CD4-positive, alpha-beta T cell (primary cell): ENCODE measurements at regions not wholly inside any gene's neighbourhood (a gene's known extent, or its start where the extent isn't known, plus 50 kb on each side); places are given as distances from the start of the nearest gene placed in this dataset.

Source experiments
- ATAC-seq: fragments of 200-7000 bp; cut with Tn5 transposase; one replicate; pipeline ENCODE4 v1.10.0; 2022; ENCODE audit warnings: mild to moderate bottlenecking; ENCODE audit not compliant: poor library complexity
- CTCF ChIA-PET: fragments of 350-600 bp; sonication (Branson Sonifier 250); formaldehyde crosslinking; loops from one replicate; lab custom pipeline; 2021; ENCODE audit warnings: antibody characterized with exemption, inconsistent platforms; lab: Charles Lee
- POLR2A ChIA-PET: fragments of 350-600 bp; sonication (Branson Sonifier 250); formaldehyde crosslinking; loops from one replicate; lab custom pipeline; 2021; ENCODE audit warnings: antibody characterized with exemption, inconsistent platforms; lab: Charles Lee
- DNase-seq, 14 experiments: peaks; one replicate each; pipeline ENCODE4 v3.0.0-alpha.2; 2013 to 2020; ENCODE audit warnings: mixed read lengths in 2 of 14
- H3K27ac ChIP-seq, 2 donors: one replicate each; pipeline versions ENCODE4 v1.5.1 to v1.7.0; 2013; ENCODE audit warnings: low read length in 2 of 2, low read depth in 1 of 2, mild to moderate bottlenecking in 1 of 2
- H3K27me3 ChIP-seq, 2 experiments: 1 replicate in 1 of 2; 2 replicates in 1 of 2; pipeline versions ENCODE4 v1.6.1 to v1.7.0; 2013; ENCODE audit warnings: low read length in 2 of 2, control low read depth in 1 of 2, mild to moderate bottlenecking in 1 of 2, moderate library complexity in 1 of 2; ENCODE audit not compliant: insufficient read depth in 2 of 2, control insufficient read depth in 1 of 2
- H3K36me3 ChIP-seq: one replicate; pipeline ENCODE4 v1.6.1; 2013; ENCODE audit warnings: low read length, control low read depth; ENCODE audit not compliant: insufficient read depth
- H3K4me1 ChIP-seq: one replicate; pipeline ENCODE4 v1.6.1; 2013; ENCODE audit warnings: low read length, control low read depth; ENCODE audit not compliant: insufficient read depth
- H3K4me3 ChIP-seq: one replicate; pipeline ENCODE4 v1.5.1; 2013; ENCODE audit warnings: mild to moderate bottlenecking, low read length, moderate library complexity
- H3K9me3 ChIP-seq, 2 experiments: 1 replicate in 1 of 2; 2 replicates in 1 of 2; pipeline versions ENCODE4 v1.6.1 to v1.7.0; 2013; ENCODE audit warnings: low read length in 2 of 2, mild to moderate bottlenecking in 2 of 2, control low read depth in 1 of 2, moderate library complexity in 1 of 2; ENCODE audit not compliant: control insufficient read depth in 1 of 2, insufficient read depth in 1 of 2
- H3K27ac Mint-ChIP-seq: one replicate; pipeline ENCODE4 v1.8.0; 2020; ENCODE audit warnings: mixed read lengths
- H3K27me3 Mint-ChIP-seq: one replicate; pipeline ENCODE4 v1.8.0; 2021; ENCODE audit warnings: mixed read lengths
- H3K36me3 Mint-ChIP-seq: one replicate; pipeline ENCODE4 v1.8.0; 2021; ENCODE audit warnings: low read depth, mixed read lengths
- H3K4me1 Mint-ChIP-seq: one replicate; pipeline ENCODE4 v1.8.0; 2021; ENCODE audit warnings: low read depth, mixed read lengths
- H3K4me3 Mint-ChIP-seq: one replicate; pipeline ENCODE4 v1.8.0; 2020; ENCODE audit warnings: mild to moderate bottlenecking, mixed read lengths
- H3K9me3 Mint-ChIP-seq: one replicate; pipeline ENCODE4 v1.8.0; 2020; ENCODE audit warnings: mixed read lengths
- CTCF ChIP-seq: fragments of 200-600 bp; IDR thresholded peaks from one replicate; pipeline ENCODE4 v1.8.0; 2022; ENCODE audit warnings: antibody characterized with exemption, mild to moderate bottlenecking
- intact Hi-C, 2 experiments: fragments of 100-400 bp; cut with DNase I in 1 of 2; cut with micrococcal nuclease in 1 of 2; formaldehyde crosslinking; loops; one replicate each; pipeline versions ENCODE4 v1.15.1 to v1.9.0; 2023 to 2025; cut with DNase I, micrococcal nuclease

- no peak overlapping the region for H3K4me3 ChIP-seq
- H3K36me3 Mint-ChIP-seq: no peaks in the 10 kb centered on the region
Observed at GRCh38 chr9:79120533-79120932, 451.2 kb upstream of the TLE4 start.

GRCh38 chr9:79120941-79121340 lies 450.8 kb upstream of the TLE4 start:
- POLR2A ChIA-PET: no interaction called here
- H3K9me3 ChIP-seq: no peaks in the 10 kb centered on the region
- no peak for ATAC-seq
- H3K27ac ChIP-seq: no peak overlapping the region
- no peaks in the 10 kb centered on the region for H3K4me1 ChIP-seq
- H3K36me3 Mint-ChIP-seq: no peaks in the 10 kb centered on the region
- no peak for TF ChIP-seq CTCF
- peaks cover 1% of the 10 kb centered on the region for H3K9me3 Mint-ChIP-seq
- CTCF ChIA-PET: no interaction called here
- no peak overlapping the region for H3K4me3 Mint-ChIP-seq
- no peaks in the 10 kb centered on the region for H3K27me3 ChIP-seq
- no peaks in the 10 kb centered on the region for H3K4me1 Mint-ChIP-seq
- no peak overlapping the region for H3K27ac Mint-ChIP-seq
- H3K27me3 Mint-ChIP-seq: no peaks in the 10 kb centered on the region
- intact Hi-C loops: no loop called here
- H3K4me3 ChIP-seq: no peak overlapping the region
- DNase-seq: no peak
- no peaks in the 10 kb centered on the region for H3K36me3 ChIP-seq

More at GRCh38 chr9:79120533-79120932, 451.2 kb upstream of the TLE4 start:
- Mint-ChIP-seq H3K4me1 (no peaks in the 10 kb centered on the region), H3K9me3 (peaks cover 1% of the 10 kb centered on the region), H3K4me3 (no peak overlapping the region), H3K27me3 (no peaks in the 10 kb centered on the region), H3K27ac (no peak overlapping the region)
- ChIA-PET POLR2A (no interaction called here), CTCF (no interaction called here)
- Histone ChIP-seq H3K9me3 (no peaks in the 10 kb centered on the region), H3K27ac (no peak overlapping the region), H3K27me3 (no peaks in the 10 kb centered on the region), H3K36me3 (no peaks in the 10 kb centered on the region), H3K4me1 (no peaks in the 10 kb centered on the region)
- intact Hi-C loops: no loop called here
- DNase-seq (no peak), ATAC-seq (no peak)
- TF ChIP-seq CTCF: no peak

GRCh38 chr9:79123415-79123814 lies 448.4 kb upstream of the TLE4 start:
- Mint-ChIP-seq H3K4me3 (no peak overlapping the region), H3K27ac (no peak overlapping the region), H3K36me3 (no peaks in the 10 kb centered on the region), H3K4me1 (no peaks in the 10 kb centered on the region), H3K27me3 (no peaks in the 10 kb centered on the region), H3K9me3 (peaks cover 1% of the 10 kb centered on the region)
- no peaks in the 10 kb centered on the region for H3K9me3 ChIP-seq
- ATAC-seq: no peak
- no peaks in the 10 kb centered on the region for H3K4me1 ChIP-seq
- H3K36me3 ChIP-seq: no peaks in the 10 kb centered on the region
- CTCF ChIA-PET: interaction anchor here (0.6 kb wide), 1 partner anchor 682 kb away, joined by 3 read pairs; no protein-coding TSS in a partner anchor
- no peaks in the 10 kb centered on the region for H3K27me3 ChIP-seq
- POLR2A ChIA-PET: no interaction called here
- no peak overlapping the region for H3K27ac ChIP-seq
- TF ChIP-seq CTCF: no peak
- H3K4me3 ChIP-seq: no peak overlapping the region
- DNase-seq: no peak
- intact Hi-C loops: no loop called here
